OCI-LY1 (cell line): ENCODE measurements at regions not wholly inside any gene's neighbourhood (a gene's known extent, or its start where the extent isn't known, plus 50 kb on each side); places are given as distances from the start of the nearest gene placed in this dataset.

Experiments used
- H2AFZ ChIP-seq: fragments of 200-600 bp; sonication (generic), shearing (Covaris generic); 2 replicates; pipeline ENCODE4 v1.6.0; 2014; ENCODE audit warnings: antibody characterized with exemption, mild to moderate bottlenecking, low read length
- H3F3A ChIP-seq: fragments of 200-600 bp; sonication (generic), shearing (Covaris generic); 2 replicates; pipeline ENCODE4 v1.6.0; 2014; ENCODE audit warnings: mild to moderate bottlenecking, antibody characterized with exemption, low read length, moderate library complexity; ENCODE audit not compliant: insufficient read depth
- H3K27ac ChIP-seq: fragments of 200-600 bp; sonication (generic); 2 replicates; pipeline ENCODE4 v1.5.1; 2014; ENCODE audit warnings: low read length, mixed run types, mild to moderate bottlenecking, low read depth; ENCODE audit not compliant: poor library complexity, severe bottlenecking
- H3K27me3 ChIP-seq: fragments of 200-600 bp; sonication (generic); 2 replicates; pipeline ENCODE4 v1.6.0; 2014; ENCODE audit warnings: antibody characterized with exemption, mild to moderate bottlenecking, low read length, moderate library complexity; ENCODE audit not compliant: insufficient read depth
- H3K36me3 ChIP-seq: fragments of 200-600 bp; sonication (generic); 2 replicates; pipeline ENCODE4 v1.6.1; 2014; ENCODE audit warnings: mild to moderate bottlenecking, antibody characterized with exemption, low read length, moderate library complexity, mixed read lengths; ENCODE audit not compliant: insufficient read depth
- H3K4me1 ChIP-seq: fragments of 200-600 bp; sonication (generic); 2 replicates; pipeline ENCODE4 v1.5.1; 2014; ENCODE audit warnings: mild to moderate bottlenecking, low read length, moderate library complexity; ENCODE audit not compliant: insufficient read depth, severe bottlenecking
- H3K4me2 ChIP-seq: fragments of 200-600 bp; sonication (generic), shearing (Covaris generic); 2 replicates; pipeline ENCODE4 v1.6.1; 2014; ENCODE audit warnings: low read length
- H3K4me3 ChIP-seq: fragments of 200-600 bp; sonication (generic); 2 replicates; pipeline ENCODE4 v1.5.1; 2014; ENCODE audit warnings: low read length, low read depth, mild to moderate bottlenecking, mixed read lengths; ENCODE audit not compliant: poor library complexity, severe bottlenecking
- H3K79me2 ChIP-seq: fragments of 200-600 bp; shearing (Covaris generic); 2 replicates; pipeline ENCODE4 v1.6.1; 2016; ENCODE audit warnings: mixed run types, low read length, mixed read lengths; ENCODE audit not compliant: insufficient read depth
- H3K9ac ChIP-seq: fragments of 200-600 bp; sonication (generic), shearing (Covaris generic); 2 replicates; pipeline ENCODE4 v1.6.1; 2014; ENCODE audit warnings: mild to moderate bottlenecking, low read length, mixed read lengths
- H3K9me2 ChIP-seq: fragments of 200-600 bp; sonication (generic), shearing (Covaris generic); 2 replicates; pipeline ENCODE4 v1.6.1; 2014; ENCODE audit warnings: low read depth, mild to moderate bottlenecking, low read length, mixed read lengths
- H3K9me3 ChIP-seq: fragments of 200-600 bp; shearing (Covaris generic); 2 replicates; pipeline ENCODE4 v1.6.1; 2014; ENCODE audit warnings: low read length, mixed read lengths
- H4K20me1 ChIP-seq: fragments of 200-600 bp; sonication (generic), shearing (Covaris generic); 2 replicates; pipeline ENCODE4 v1.6.0; 2016; ENCODE audit warnings: mild to moderate bottlenecking, low read length; ENCODE audit not compliant: insufficient read depth
- CTCF ChIP-seq: fragments of 200-600 bp; sonication (generic), shearing (Covaris generic); IDR thresholded peaks from 2 replicates; pipeline ENCODE4 v1.5.1; 2017; ENCODE audit warnings: mild to moderate bottlenecking, antibody characterized with exemption, low read length, moderate library complexity, mixed read lengths
- EZH2 ChIP-seq: fragments of 200-600 bp; sonication (generic), shearing (Covaris generic); IDR thresholded peaks from 2 replicates; pipeline ENCODE4 v1.8.0; 2017; ENCODE audit warnings: borderline replicate concordance, mixed run types, mild to moderate bottlenecking, antibody characterized with exemption, low read length, moderate library complexity, mixed read lengths

GRCh38 chr16:55101026-55101425 lies 170.4 kb downstream of the IRX5 start:
- Histone ChIP-seq H3K9me3 (no peaks in the 10 kb centered on the region), H3K4me2 (no peak overlapping the region), H3K36me3 (no peaks in the 10 kb centered on the region), H3K27ac (no peak overlapping the region), H3K4me1 (no peaks in the 10 kb centered on the region), H2AFZ (no peak overlapping the region), H3F3A (no peaks in the 10 kb centered on the region), H3K79me2 (no peaks in the 10 kb centered on the region), H3K9me2 (no peaks in the 10 kb centered on the region), H4K20me1 (no peaks in the 10 kb centered on the region), H3K9ac (no peak overlapping the region), H3K4me3 (no peak overlapping the region), H3K27me3 (no peaks in the 10 kb centered on the region)
- TF ChIP-seq EZH2 (no peak), CTCF (no peak)

GRCh38 chr16:55102077-55102476 lies 171.4 kb downstream of the IRX5 start:
- Histone ChIP-seq H3K36me3 (no peaks in the 10 kb centered on the region), H3K27me3 (no peaks in the 10 kb centered on the region), H3K4me2 (no peak overlapping the region), H3K4me1 (no peaks in the 10 kb centered on the region), H3F3A (no peaks in the 10 kb centered on the region), H3K79me2 (no peaks in the 10 kb centered on the region), H4K20me1 (no peaks in the 10 kb centered on the region), H3K9me2 (no peaks in the 10 kb centered on the region), H3K4me3 (no peak overlapping the region), H3K9me3 (no peaks in the 10 kb centered on the region), H3K9ac (no peak overlapping the region), H3K27ac (no peak overlapping the region), H2AFZ (no peak overlapping the region)
- TF ChIP-seq CTCF (no peak), EZH2 (no peak)

GRCh38 chr16:55102531-55102930 lies 171.9 kb downstream of the IRX5 start:
- no peaks in the 10 kb centered on the region for H3K36me3 ChIP-seq
- TF ChIP-seq EZH2: no peak
- no peak for TF ChIP-seq CTCF
- no peaks in the 10 kb centered on the region for H3F3A ChIP-seq
- H2AFZ ChIP-seq: no peak overlapping the region
- no peaks in the 10 kb centered on the region for H3K27me3 ChIP-seq
- H3K4me1 ChIP-seq: no peaks in the 10 kb centered on the region
- H3K27ac ChIP-seq: no peak overlapping the region
- no peaks in the 10 kb centered on the region for H3K9me3 ChIP-seq
- no peak overlapping the region for H3K4me2 ChIP-seq
- H3K9me2 ChIP-seq: no peaks in the 10 kb centered on the region
- H3K4me3 ChIP-seq: no peak overlapping the region
- no peak overlapping the region for H3K9ac ChIP-seq
- H3K79me2 ChIP-seq: no peaks in the 10 kb centered on the region
- H4K20me1 ChIP-seq: no peaks in the 10 kb centered on the region
